ENCODE measurements at regions not wholly inside any gene's neighbourhood (a gene's known extent, or its start where the extent isn't known, plus 50 kb on each side); places are given as distances from the start of the nearest gene placed in this dataset.

GRCh38 chr2:239616729-239617128, 215.9 kb upstream of the HDAC4 start:
- H3K4me3 ChIP-seq, result no peak overlapping the region
- intact Hi-C loops (cut with DNase I), result no loop called here
- H3K27ac ChIP-seq, result no peak overlapping the region
- H3K4me1 ChIP-seq, result no peaks in the 10 kb centered on the region
- TF ChIP-seq POLR2A (IDR thresholded peaks at IDR 0.05), result no peak
- TF ChIP-seq CTCF (IDR thresholded peaks at IDR 0.05), result no peak
- DNase-seq, result no peak
- peaks cover 0 to 33% (median 11%) of the 10 kb centered on the region in 12 donors for H3K9me3 ChIP-seq
- 45 to 96% (median 66%) methylated on average over 2 of the region's 2 CpGs for WGBS, 4 donors
- H3K36me3 ChIP-seq, result no peaks in the 10 kb centered on the region
- no peak for ATAC-seq
- peaks cover 0 to 2% (median 0%) of the 10 kb centered on the region in 9 donors for H3K27me3 ChIP-seq

GRCh38 chr2:239612133-239612532, 211.3 kb upstream of the HDAC4 start:
- TF ChIP-seq CTCF (IDR thresholded peaks at IDR 0.05) (no peak), POLR2A (IDR thresholded peaks at IDR 0.05) (no peak)
- Histone ChIP-seq H3K4me1 (peaks cover 0 to 8% (median 0%) of the 10 kb centered on the region in 12 donors), H3K27ac (no peak overlapping the region), H3K36me3 (no peaks in the 10 kb centered on the region), H3K4me3 (no peak overlapping the region), H3K9me3 (peaks cover 0 to 13% (median 6%) of the 10 kb centered on the region in 12 donors), H3K27me3 (peaks cover 0 to 12% (median 3%) of the 10 kb centered on the region in 9 donors)
- WGBS, 4 donors, result 76 to 93% (median 84%) methylated on average over 8 to 11 of the region's 11 CpGs
- DNase-seq (peak in 1 of 5 donors; percentile 8), ATAC-seq (no peak)
- intact Hi-C loops (cut with DNase I), result no loop called here

GRCh38 chr2:239611222-239611795, 210.5 kb upstream of the HDAC4 start:
- intact Hi-C loops (cut with DNase I), result no loop called here
- no peak for TF ChIP-seq CTCF (IDR thresholded peaks at IDR 0.05)
- no peak for TF ChIP-seq POLR2A (IDR thresholded peaks at IDR 0.05)
- 82 to 89% (median 88%) methylated on average over 7 to 10 of the region's 10 CpGs for WGBS, 4 donors
- Histone ChIP-seq H3K36me3 (no peaks in the 10 kb centered on the region), H3K27ac (no peak overlapping the region), H3K9me3 (peaks cover 0 to 5% (median 1%) of the 10 kb centered on the region in 12 donors), H3K27me3 (peaks cover 0 to 19% (median 3%) of the 10 kb centered on the region in 9 donors), H3K4me1 (peaks cover 0 to 16% (median 0%) of the 10 kb centered on the region in 12 donors), H3K4me3 (no peak overlapping the region)
- no peak for ATAC-seq
- peak in 2 of 5 donors; percentile 7 to 18 for DNase-seq

- Histone ChIP-seq H3K27ac (no peak overlapping the region), H3K27me3 (peaks cover 0 to 23% (median 3%) of the 10 kb centered on the region in 9 donors), H3K9me3 (no peaks in the 10 kb centered on the region), H3K4me3 (no peak overlapping the region), H3K36me3 (no peaks in the 10 kb centered on the region), H3K4me1 (peaks cover 0 to 23% (median 0%) of the 10 kb centered on the region in 12 donors)
- 78 to 89% (median 87%) methylated on average over 5 to 9 of the region's 9 CpGs for WGBS, 4 donors
- no peak for TF ChIP-seq CTCF (IDR thresholded peaks at IDR 0.05)
- no peak for TF ChIP-seq POLR2A (IDR thresholded peaks at IDR 0.05)
- DNase-seq (peak in 2 of 5 donors; percentile 6 to 35), ATAC-seq (no peak)
- intact Hi-C loops (cut with DNase I), result no loop called here
Observed at GRCh38 chr2:239610457-239611221, 209.8 kb upstream of the HDAC4 start.
